Gastroesophageal sphincter (tissue), 4 donors: ENCODE measurements at regions not wholly inside any gene's neighbourhood (a gene's known extent, or its start where the extent isn't known, plus 50 kb on each side); places are given as distances from the start of the nearest gene placed in this dataset.

Experiments
- ATAC-seq: fragments of 150-250 bp; one replicate; pipeline ENCODE4 v1.9.1; 2016; ENCODE audit warnings: mild to moderate bottlenecking, moderate library complexity
- H3K27ac ChIP-seq, 4 donors: fragments of 200-600 bp; sonication (generic) in 3 of 4; 1 replicate in 3 of 4; 2 replicates in 1 of 4; pipeline ENCODE4 v1.5.1; 2016 to 2019
- H3K27me3 ChIP-seq: fragments of 200-600 bp; sonication (generic); one replicate; pipeline ENCODE4 v1.5.1; 2019
- H3K36me3 ChIP-seq, 2 donors: fragments of 200-600 bp; sonication (generic); one replicate each; pipeline ENCODE4 v1.5.1; 2019; ENCODE audit warnings: control low read depth in 1 of 2
- H3K4me1 ChIP-seq, 3 donors: fragments of 200-600 bp; sonication (generic); 1 replicate in 2 of 3; 2 replicates in 1 of 3; pipeline ENCODE4 v1.5.1; 2016 to 2019; ENCODE audit warnings: control low read depth in 2 of 3
- H3K4me3 ChIP-seq, 2 donors: fragments of 200-600 bp; sonication (generic); one replicate each; pipeline ENCODE4 v1.5.1; 2019; ENCODE audit warnings: mild to moderate bottlenecking in 1 of 2, moderate library complexity in 1 of 2
- H3K9me3 ChIP-seq, 3 donors: fragments of 200-600 bp; sonication (generic); one replicate each; pipeline ENCODE4 v1.5.1; 2017 to 2019; ENCODE audit warnings: control low read depth in 2 of 3
- EP300 ChIP-seq: sonication (generic); formaldehyde crosslinking; IDR thresholded peaks from one replicate; pipeline ENCODE4 v1.6.1; 2017; ENCODE audit warnings: antibody characterized with exemption, mild to moderate bottlenecking
- POLR2A ChIP-seq, 2 donors: fragments of 450-650 bp; IDR thresholded peaks; one replicate each; pipeline ENCODE4 v1.6.1; 2017; ENCODE audit warnings: antibody characterized with exemption in 2 of 2, mild to moderate bottlenecking in 2 of 2, moderate library complexity in 1 of 2
- POLR2AphosphoS5 ChIP-seq: sonication (generic); formaldehyde crosslinking; IDR thresholded peaks from one replicate; pipeline ENCODE4 v1.6.1; 2017; ENCODE audit warnings: antibody characterized with exemption
- WGBS, 2 donors: methylation state at CpG; one replicate each; pipeline ENCODE4 v1.1.5; 2018; ENCODE audit warnings: low coverage in 1 of 2; 5-methylcytosine and 5-hydroxymethylcytosine counted together
- TF ChIP-seq, protein P1 (sequence below), 4 experiments: fragments of 200-600 bp in 2 of 4; fragments of 450-650 bp in 2 of 4; sonication (generic) in 1 of 4; IDR thresholded peaks; one replicate each; pipeline ENCODE4 v1.5.1; 2017 to 2019; ENCODE audit warnings: antibody characterized with exemption in 4 of 4, mild to moderate bottlenecking in 2 of 4, moderate library complexity in 2 of 4

DNA sequence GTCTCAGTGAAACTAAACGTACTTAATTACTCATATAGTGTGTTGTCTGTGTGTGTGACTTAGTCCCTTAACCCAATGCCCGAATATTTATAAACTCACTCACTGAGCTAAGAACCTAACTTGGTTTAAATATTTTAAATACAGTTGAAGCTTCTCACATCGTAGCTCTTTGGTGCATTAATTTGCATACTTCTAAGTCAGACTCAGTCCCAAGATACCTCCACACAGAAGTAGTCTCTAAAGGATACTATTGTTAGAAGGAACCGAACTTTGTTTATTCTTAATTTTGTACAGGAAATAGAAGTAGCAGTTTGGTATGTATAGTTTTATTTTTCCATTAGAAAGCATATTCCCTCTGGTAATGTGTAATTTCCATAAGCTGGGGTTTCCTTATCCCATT lies 54.0 kb upstream of the NKAP start:
- Histone ChIP-seq H3K9me3 (no peaks in the 10 kb centered on the region), H3K4me3 (no peak overlapping the region), H3K27ac (no peak overlapping the region), H3K4me1 (peaks cover 0 to 19% (median 0%) of the 10 kb centered on the region in 3 donors), H3K36me3 (no peaks in the 10 kb centered on the region), H3K27me3 (peaks cover 97% of the 10 kb centered on the region)
- 10 to 22% methylated on average over 3 to 4 of the region's 4 CpGs for WGBS, 2 donors
- no peak for ATAC-seq
- TF ChIP-seq POLR2A (IDR thresholded peaks at IDR 0.05): no peak
- no peak for TF ChIP-seq EP300
- TF ChIP-seq POLR2AphosphoS5: no peak
- TF ChIP-seq, protein P1, sequence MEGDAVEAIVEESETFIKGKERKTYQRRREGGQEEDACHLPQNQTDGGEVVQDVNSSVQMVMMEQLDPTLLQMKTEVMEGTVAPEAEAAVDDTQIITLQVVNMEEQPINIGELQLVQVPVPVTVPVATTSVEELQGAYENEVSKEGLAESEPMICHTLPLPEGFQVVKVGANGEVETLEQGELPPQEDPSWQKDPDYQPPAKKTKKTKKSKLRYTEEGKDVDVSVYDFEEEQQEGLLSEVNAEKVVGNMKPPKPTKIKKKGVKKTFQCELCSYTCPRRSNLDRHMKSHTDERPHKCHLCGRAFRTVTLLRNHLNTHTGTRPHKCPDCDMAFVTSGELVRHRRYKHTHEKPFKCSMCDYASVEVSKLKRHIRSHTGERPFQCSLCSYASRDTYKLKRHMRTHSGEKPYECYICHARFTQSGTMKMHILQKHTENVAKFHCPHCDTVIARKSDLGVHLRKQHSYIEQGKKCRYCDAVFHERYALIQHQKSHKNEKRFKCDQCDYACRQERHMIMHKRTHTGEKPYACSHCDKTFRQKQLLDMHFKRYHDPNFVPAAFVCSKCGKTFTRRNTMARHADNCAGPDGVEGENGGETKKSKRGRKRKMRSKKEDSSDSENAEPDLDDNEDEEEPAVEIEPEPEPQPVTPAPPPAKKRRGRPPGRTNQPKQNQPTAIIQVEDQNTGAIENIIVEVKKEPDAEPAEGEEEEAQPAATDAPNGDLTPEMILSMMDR (IDR thresholded peaks at IDR 0.05): no peak

DNA sequence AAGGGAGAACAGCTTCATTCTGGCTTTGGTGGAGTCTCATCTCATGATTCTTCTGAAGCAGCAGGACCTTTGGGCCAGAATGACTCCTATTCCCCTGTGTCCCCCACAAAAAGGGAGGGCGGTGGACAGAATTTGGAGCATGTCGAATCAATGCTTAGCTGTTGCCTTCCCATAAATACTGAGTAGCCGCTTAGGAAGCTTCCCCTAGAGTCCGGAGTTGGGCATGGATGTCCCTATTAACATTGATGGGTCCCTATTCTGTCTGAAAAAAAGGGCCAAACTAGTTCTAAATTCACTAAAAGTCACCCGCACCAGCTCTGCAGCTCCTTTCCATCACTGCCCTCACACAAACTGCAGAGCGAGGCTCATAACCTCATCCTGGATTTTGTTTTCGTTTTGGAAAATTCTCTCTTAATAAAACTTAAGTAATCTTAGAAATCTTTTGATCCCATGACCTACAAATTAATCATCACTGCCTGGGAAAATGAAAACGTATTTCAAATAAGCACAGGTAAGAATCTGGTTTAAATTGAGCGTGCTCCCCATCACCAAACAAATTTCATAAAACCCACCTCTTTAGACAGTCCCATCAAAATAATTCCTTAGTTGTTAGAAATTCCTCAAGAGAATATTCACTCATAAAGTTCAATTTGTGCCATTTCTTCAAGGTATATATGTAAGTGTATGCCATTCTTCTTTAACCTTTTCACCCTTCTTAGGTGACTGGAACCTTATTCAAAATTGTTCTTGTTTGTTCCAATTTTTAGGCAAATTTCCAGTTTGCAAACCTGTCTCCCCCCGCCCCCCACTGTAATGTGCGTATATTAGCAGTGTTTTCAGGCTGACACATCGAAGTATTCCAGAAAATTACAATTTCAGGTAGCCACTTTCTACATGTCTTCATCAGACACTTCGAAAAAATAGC lies 53.3 kb upstream of the NKAP start:
- TF ChIP-seq EP300 (no peak), POLR2A (IDR thresholded peaks at IDR 0.05) (no peak), POLR2AphosphoS5 (no peak)
- TF ChIP-seq, protein P1 (IDR thresholded peaks at IDR 0.05): no peak
- H3K9me3 ChIP-seq: no peaks in the 10 kb centered on the region
- no peak for ATAC-seq
- H3K36me3 ChIP-seq: no peaks in the 10 kb centered on the region
- H3K4me1 ChIP-seq: peaks cover 0 to 19% (median 0%) of the 10 kb centered on the region in 3 donors
- WGBS, 2 donors: 19 to 39% methylated on average over 5 to 8 of the region's 13 CpGs
- no peak overlapping the region for H3K27ac ChIP-seq
- H3K27me3 ChIP-seq: peaks cover 99% of the 10 kb centered on the region
- H3K4me3 ChIP-seq: no peak overlapping the region

DNA sequence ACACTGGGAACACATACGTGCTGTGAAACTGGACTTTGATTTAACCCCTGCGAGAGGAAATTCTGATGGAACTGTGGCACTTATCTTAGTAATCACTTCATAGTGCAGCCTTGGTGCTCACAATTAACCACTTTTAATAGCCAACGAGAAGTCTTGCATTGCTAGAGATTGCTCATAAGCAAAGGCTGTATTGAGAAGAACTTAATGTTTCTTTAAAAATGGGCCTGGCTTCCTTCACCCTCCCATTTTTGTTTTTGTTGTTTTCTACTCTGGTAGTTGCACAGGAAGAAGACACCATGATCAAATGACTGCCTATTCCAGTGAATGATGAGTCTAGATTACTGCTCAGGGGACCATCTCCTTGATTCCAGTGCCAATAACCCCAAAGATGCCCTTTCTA lies 52.5 kb upstream of the NKAP start:
- Histone ChIP-seq H3K27me3 (peaks cover 99% of the 10 kb centered on the region), H3K4me3 (no peak overlapping the region), H3K27ac (no peak overlapping the region), H3K4me1 (peaks cover 0 to 25% (median 0%) of the 10 kb centered on the region in 3 donors), H3K36me3 (no peaks in the 10 kb centered on the region), H3K9me3 (no peaks in the 10 kb centered on the region)
- 21 to 71% methylated on average over 2 of the region's 3 CpGs for WGBS, 2 donors
- no peak for ATAC-seq
- no peak for TF ChIP-seq POLR2A (IDR thresholded peaks at IDR 0.05)
- TF ChIP-seq POLR2AphosphoS5: no peak
- TF ChIP-seq, protein P1 (IDR thresholded peaks at IDR 0.05): no peak
- no peak for TF ChIP-seq EP300
